ENCODE measurements at regions not wholly inside any gene's neighbourhood (a gene's known extent, or its start where the extent isn't known, plus 50 kb on each side); places are given as distances from the start of the nearest gene placed in this dataset.

GRCh38 chr2:234689911-234690379, 193.1 kb upstream of the ARL4C start:
- Histone ChIP-seq H3K27me3 (no peaks in the 10 kb centered on the region), H3K36me3 (no peaks in the 10 kb centered on the region), H3K9me3 (no peaks in the 10 kb centered on the region), H3K4me1 (peaks cover 0 to 16% (median 10%) of the 10 kb centered on the region in 4 donors), H3K27ac (no peak overlapping the region), H3K4me3 (no peak overlapping the region)
- 82% methylated on average over 10 of the region's 10 CpGs; no CpG with 5 or more reads in 1 of the 2 donors for WGBS, 2 donors (ENCODE audit: low coverage in 1 of 2)
- in situ Hi-C loops (cut with MboI; ENCODE audit: low pct_ligation_motif_present in 1 of 4, low pct_unique_long_range_greater_than_20kb in 1 of 4, low sequenced_read_pairs in 3 of 4) (no loop called here), intact Hi-C loops (cut with DNase I; ENCODE audit: low total_unique reads) (no loop called here)
- TF ChIP-seq EP300 (IDR thresholded peaks at IDR 0.05; ENCODE audit: low read depth), result no peak
- no peak for DNase-seq

- no peak for TF ChIP-seq EP300 (IDR thresholded peaks at IDR 0.05; ENCODE audit: low read depth)
- no peak for TF ChIP-seq POLR2A (IDR thresholded peaks at IDR 0.05)
- TF ChIP-seq CTCF (IDR thresholded peaks at IDR 0.05), result no peak
- no peak for TF ChIP-seq POLR2AphosphoS5 (IDR thresholded peaks at IDR 0.05)
- H3K9me3 ChIP-seq, result no peaks in the 10 kb centered on the region
- no peaks in the 10 kb centered on the region for H3K27me3 ChIP-seq
- in situ Hi-C loops (cut with MboI; ENCODE audit: low pct_ligation_motif_present in 1 of 4, low pct_unique_long_range_greater_than_20kb in 1 of 4, low sequenced_read_pairs in 3 of 4), result no loop called here
- H3K27ac ChIP-seq, result no peak overlapping the region
- no peak overlapping the region for H3K4me3 ChIP-seq
- no peaks in the 10 kb centered on the region for H3K36me3 ChIP-seq
- no peak for DNase-seq
- intact Hi-C loops (cut with DNase I; ENCODE audit: low total_unique reads), result no loop called here
- H3K4me1 ChIP-seq, result peaks cover 0 to 16% (median 10%) of the 10 kb centered on the region in 4 donors
- 97% methylated on average over 5 to 6 of the region's 6 CpGs for WGBS, 2 donors (ENCODE audit: low coverage in 1 of 2)
Measured at GRCh38 chr2:234687718-234688475, 191.0 kb upstream of the ARL4C start.

DNA sequence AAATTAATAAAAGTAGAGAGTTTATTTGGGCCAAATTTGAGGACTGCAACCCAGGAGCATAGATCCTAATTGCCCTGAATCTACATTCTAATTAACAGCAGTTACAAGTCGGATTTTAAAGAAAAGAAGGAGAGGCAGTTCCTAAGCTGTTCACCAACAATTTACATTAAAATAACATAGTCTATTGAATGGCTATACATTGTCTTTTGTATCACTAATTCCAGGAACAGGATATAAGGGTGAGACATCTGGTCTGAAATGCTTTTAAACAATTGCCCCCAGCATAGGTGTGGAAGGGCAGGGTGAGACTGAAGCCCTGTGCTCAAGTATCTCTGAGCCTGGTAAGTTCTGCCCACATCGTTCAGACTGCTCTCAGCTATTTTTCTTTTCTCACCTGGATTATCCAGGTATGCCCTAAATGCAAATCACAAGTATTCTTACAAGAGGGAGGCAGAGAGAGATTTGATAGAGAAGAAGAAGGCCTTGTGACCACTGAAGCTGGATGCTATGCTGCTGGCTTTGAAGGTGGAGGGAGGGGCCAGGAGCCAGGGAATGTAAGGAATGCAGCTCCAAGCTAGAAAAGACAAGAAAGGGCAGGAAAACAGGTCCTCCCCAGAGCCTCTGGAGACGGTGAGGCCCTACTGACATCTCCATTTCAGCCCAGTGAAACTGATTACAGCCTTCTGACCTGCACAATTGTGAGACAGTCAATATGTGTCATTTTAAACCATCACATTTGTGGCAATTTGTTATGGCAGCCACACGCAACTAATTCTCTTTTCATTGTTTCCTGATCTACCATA, 189.4 kb upstream of the ARL4C start:
- no peaks in the 10 kb centered on the region for H3K27me3 ChIP-seq
- intact Hi-C loops (cut with DNase I; ENCODE audit: low total_unique reads) (no loop called here), in situ Hi-C loops (cut with MboI; ENCODE audit: low pct_ligation_motif_present in 1 of 4, low pct_unique_long_range_greater_than_20kb in 1 of 4, low sequenced_read_pairs in 3 of 4) (no loop called here)
- no peak for DNase-seq
- no peak overlapping the region for H3K4me3 ChIP-seq
- no peaks in the 10 kb centered on the region for H3K36me3 ChIP-seq
- TF ChIP-seq EP300 (IDR thresholded peaks at IDR 0.05; ENCODE audit: low read depth) (no peak), CTCF (IDR thresholded peaks at IDR 0.05) (no peak), POLR2A (IDR thresholded peaks at IDR 0.05) (no peak), POLR2AphosphoS5 (IDR thresholded peaks at IDR 0.05) (no peak)
- 52 to 58% methylated on average over 3 to 4 of the region's 4 CpGs for WGBS, 2 donors (ENCODE audit: low coverage in 1 of 2)
- no peaks in the 10 kb centered on the region for H3K9me3 ChIP-seq
- H3K4me1 ChIP-seq, result peaks cover 0 to 11% (median 6%) of the 10 kb centered on the region in 4 donors
- no peak overlapping the region for H3K27ac ChIP-seq

GRCh38 chr2:234684466-234684865, 187.6 kb upstream of the ARL4C start:
- TF ChIP-seq EP300 (IDR thresholded peaks at IDR 0.05; ENCODE audit: low read depth), result no peak
- TF ChIP-seq POLR2AphosphoS5 (IDR thresholded peaks at IDR 0.05), result no peak
- no peak for TF ChIP-seq CTCF (IDR thresholded peaks at IDR 0.05)
- TF ChIP-seq POLR2A (IDR thresholded peaks at IDR 0.05), result no peak
- no peak for DNase-seq
- in situ Hi-C loops (cut with MboI; ENCODE audit: low pct_ligation_motif_present in 1 of 4, low pct_unique_long_range_greater_than_20kb in 1 of 4, low sequenced_read_pairs in 3 of 4), result no loop called here
- H3K27me3 ChIP-seq, result no peaks in the 10 kb centered on the region
- no peaks in the 10 kb centered on the region for H3K4me1 ChIP-seq
- 69 to 75% methylated on average over 1 of the region's 1 CpG for WGBS, 2 donors (ENCODE audit: low coverage in 1 of 2)
- no peaks in the 10 kb centered on the region for H3K36me3 ChIP-seq
- no peak overlapping the region for H3K4me3 ChIP-seq
- H3K27ac ChIP-seq, result no peak overlapping the region
- intact Hi-C loops (cut with DNase I; ENCODE audit: low total_unique reads), result no loop called here
- no peaks in the 10 kb centered on the region for H3K9me3 ChIP-seq

Measured in transverse colon (tissue), 4 donors.